HUES64 (cell line): ENCODE measurements at regions not wholly inside any gene's neighbourhood (a gene's known extent, or its start where the extent isn't known, plus 50 kb on each side); places are given as distances from the start of the nearest gene placed in this dataset.
"Not testable (repeated sequence)": the region's sequence is repeated elsewhere in the genome, so short reads cannot be mapped to it uniquely, and the experiment has no call there.

Experiments
- H3K27ac ChIP-seq: 2 replicates; pipeline ENCODE4 v1.7.0; 2013; ENCODE audit warnings: low read depth, low read length, inconsistent platforms
- H3K27me3 ChIP-seq: 2 replicates; pipeline ENCODE4 v1.6.1; 2013; ENCODE audit warnings: mild to moderate bottlenecking, low read length; ENCODE audit not compliant: insufficient read depth
- H3K36me3 ChIP-seq: 2 replicates; pipeline ENCODE4 v1.6.1; 2013; ENCODE audit warnings: mild to moderate bottlenecking, low read length; ENCODE audit not compliant: insufficient read depth
- H3K4me1 ChIP-seq: 2 replicates; pipeline ENCODE4 v1.6.1; 2013; ENCODE audit warnings: mild to moderate bottlenecking, low read length, moderate library complexity; ENCODE audit not compliant: insufficient read depth
- H3K4me3 ChIP-seq: 2 replicates; pipeline ENCODE4 v1.5.1; 2013; ENCODE audit warnings: mild to moderate bottlenecking, low read length, moderate library complexity
- H3K9ac ChIP-seq: 2 replicates; pipeline ENCODE4 v1.6.1; 2013; ENCODE audit warnings: mild to moderate bottlenecking, low read depth, low read length
- H3K9me3 ChIP-seq: 2 replicates; pipeline ENCODE4 v1.6.1; 2013; ENCODE audit warnings: low read depth, low read length; ENCODE audit not compliant: insufficient read depth
- WGBS: fragments of 150-250, 120-280 bp; methylation state at CpG from one replicate; pipeline ENCODE4 v1.1.7; 2013; ENCODE audit warnings: missing lambda C conversion rate; 5-methylcytosine and 5-hydroxymethylcytosine counted together

- H3K9me3 ChIP-seq, H3K4me1 ChIP-seq, H3K4me3 ChIP-seq, H3K9ac ChIP-seq, H3K36me3 ChIP-seq, H3K27ac ChIP-seq, H3K27me3 ChIP-seq: not testable (repeated sequence)
- WGBS, result 100% methylated on average over 4 of the region's 4 CpGs
Measured at GRCh38 chr5:67982160-67982559, 233.4 kb upstream of the PIK3R1 start.

- Histone ChIP-seq H3K27me3 (no peaks in the 10 kb centered on the region), H3K9ac (no peak overlapping the region), H3K4me1 (no peaks in the 10 kb centered on the region), H3K9me3 (no peaks in the 10 kb centered on the region), H3K36me3 (no peaks in the 10 kb centered on the region), H3K27ac (no peak overlapping the region), H3K4me3 (no peak overlapping the region)
- 88% methylated on average over 2 of the region's 2 CpGs for WGBS
Measured at GRCh38 chr5:67978171-67978570, 237.4 kb upstream of the PIK3R1 start.

- WGBS, result 97% methylated on average over 4 of the region's 5 CpGs
- H3K4me3 ChIP-seq, result no peak overlapping the region
- H3K36me3 ChIP-seq, result no peaks in the 10 kb centered on the region
- no peak overlapping the region for H3K9ac ChIP-seq
- no peaks in the 10 kb centered on the region for H3K9me3 ChIP-seq
- no peaks in the 10 kb centered on the region for H3K4me1 ChIP-seq
- H3K27me3 ChIP-seq, result no peaks in the 10 kb centered on the region
- no peak overlapping the region for H3K27ac ChIP-seq
Measured at GRCh38 chr5:67976891-67977601, 238.5 kb upstream of the PIK3R1 start.

GRCh38 chr5:67976181-67976580 is 239.4 kb upstream of the PIK3R1 start:
- no peak overlapping the region for H3K9ac ChIP-seq
- H3K4me1 ChIP-seq, result no peaks in the 10 kb centered on the region
- H3K27ac ChIP-seq, result no peak overlapping the region
- H3K27me3 ChIP-seq, result no peaks in the 10 kb centered on the region
- H3K9me3 ChIP-seq, result no peaks in the 10 kb centered on the region
- no peak overlapping the region for H3K4me3 ChIP-seq
- H3K36me3 ChIP-seq, result no peaks in the 10 kb centered on the region
- 85% methylated on average over 1 of the region's 1 CpG for WGBS

GRCh38 chr5:67974471-67974870 is 241.1 kb upstream of the PIK3R1 start:
- no peak overlapping the region for H3K4me3 ChIP-seq
- no peaks in the 10 kb centered on the region for H3K9me3 ChIP-seq
- H3K36me3 ChIP-seq, result no peaks in the 10 kb centered on the region
- H3K27ac ChIP-seq, result no peak overlapping the region
- H3K9ac ChIP-seq, result no peak overlapping the region
- H3K27me3 ChIP-seq, result no peaks in the 10 kb centered on the region
- no peaks in the 10 kb centered on the region for H3K4me1 ChIP-seq

GRCh38 chr5:67974054-67974453 is 241.5 kb upstream of the PIK3R1 start:
- no peaks in the 10 kb centered on the region for H3K36me3 ChIP-seq
- no peaks in the 10 kb centered on the region for H3K27me3 ChIP-seq
- no peaks in the 10 kb centered on the region for H3K9me3 ChIP-seq
- H3K4me1 ChIP-seq, result no peaks in the 10 kb centered on the region
- no peak overlapping the region for H3K4me3 ChIP-seq
- H3K9ac ChIP-seq, result no peak overlapping the region
- no peak overlapping the region for H3K27ac ChIP-seq

GRCh38 chr5:67971971-67972821 is 243.4 kb upstream of the PIK3R1 start:
- H3K27ac ChIP-seq, result no peak overlapping the region
- H3K9me3 ChIP-seq, result no peaks in the 10 kb centered on the region
- no peaks in the 10 kb centered on the region for H3K27me3 ChIP-seq
- H3K4me3 ChIP-seq, result no peak overlapping the region
- H3K9ac ChIP-seq, result no peak overlapping the region
- no peaks in the 10 kb centered on the region for H3K36me3 ChIP-seq
- H3K4me1 ChIP-seq, result no peaks in the 10 kb centered on the region
- WGBS, result 74% methylated on average over 5 of the region's 5 CpGs

- no peak overlapping the region for H3K9ac ChIP-seq
- H3K27ac ChIP-seq, result no peak overlapping the region
- H3K4me1 ChIP-seq, result no peaks in the 10 kb centered on the region
- H3K36me3 ChIP-seq, result no peaks in the 10 kb centered on the region
- WGBS, result 90% methylated on average over 4 of the region's 4 CpGs
- H3K4me3 ChIP-seq, result no peak overlapping the region
- no peaks in the 10 kb centered on the region for H3K27me3 ChIP-seq
- H3K9me3 ChIP-seq, result no peaks in the 10 kb centered on the region
Measured at GRCh38 chr5:67971223-67971830, 244.2 kb upstream of the PIK3R1 start.

GRCh38 chr5:67969631-67970030 is 245.9 kb upstream of the PIK3R1 start:
- no peak overlapping the region for H3K9ac ChIP-seq
- WGBS, result 96% methylated on average over 2 of the region's 2 CpGs
- H3K36me3 ChIP-seq, result no peaks in the 10 kb centered on the region
- H3K27me3 ChIP-seq, result no peaks in the 10 kb centered on the region
- no peaks in the 10 kb centered on the region for H3K4me1 ChIP-seq
- H3K9me3 ChIP-seq, result no peaks in the 10 kb centered on the region
- H3K27ac ChIP-seq, result no peak overlapping the region
- no peak overlapping the region for H3K4me3 ChIP-seq

GRCh38 chr5:67969176-67969575 is 246.4 kb upstream of the PIK3R1 start:
- 68% methylated on average over 2 of the region's 2 CpGs for WGBS
- H3K4me3 ChIP-seq, result no peak overlapping the region

GRCh38 chr5:67966712-67967111 is 248.8 kb upstream of the PIK3R1 start:
- H3K4me3 ChIP-seq, result no peak overlapping the region
- H3K27ac ChIP-seq, result no peak overlapping the region
- H3K4me1 ChIP-seq, result peaks cover 7% of the 10 kb centered on the region; the same call in 1 of the 2 replicates
- no peaks in the 10 kb centered on the region for H3K9me3 ChIP-seq
- H3K9ac ChIP-seq, result no peak overlapping the region
- WGBS, result 100% methylated on average over 1 of the region's 1 CpG
- H3K27me3 ChIP-seq, result no peaks in the 10 kb centered on the region
- no peaks in the 10 kb centered on the region for H3K36me3 ChIP-seq

More at GRCh38 chr5:67969176-67969575, 246.4 kb upstream of the PIK3R1 start:
- Histone ChIP-seq H3K4me1 (no peaks in the 10 kb centered on the region), H3K9ac (no peak overlapping the region), H3K27ac (no peak overlapping the region), H3K27me3 (no peaks in the 10 kb centered on the region), H3K36me3 (no peaks in the 10 kb centered on the region), H3K9me3 (no peaks in the 10 kb centered on the region)
